GM10266 (cell line): ENCODE measurements at regions not wholly inside any gene's neighbourhood (a gene's known extent, or its start where the extent isn't known, plus 50 kb on each side); places are given as distances from the start of the nearest gene placed in this dataset.
"Not testable (repeated sequence)": the region's sequence is repeated elsewhere in the genome, so short reads cannot be mapped to it uniquely, and the experiment has no call there.

Source experiments
- DNase-seq: peaks from one replicate; pipeline ENCODE4 v3.0.0; 2012; ENCODE audit errors: extremely low spot score
- CTCF ChIP-seq: IDR thresholded peaks from 2 replicates; pipeline ENCODE4 v1.5.1; 2012; ENCODE audit warnings: mild to moderate bottlenecking, low read depth; ENCODE audit not compliant: control insufficient read depth, insufficient read depth; ENCODE audit errors: missing control alignments

GRCh38 chr22:22756109-22756508 lies 111.7 kb downstream of the GGTLC2 start:
- DNase-seq, result no peak
- no peak for TF ChIP-seq CTCF

DNA sequence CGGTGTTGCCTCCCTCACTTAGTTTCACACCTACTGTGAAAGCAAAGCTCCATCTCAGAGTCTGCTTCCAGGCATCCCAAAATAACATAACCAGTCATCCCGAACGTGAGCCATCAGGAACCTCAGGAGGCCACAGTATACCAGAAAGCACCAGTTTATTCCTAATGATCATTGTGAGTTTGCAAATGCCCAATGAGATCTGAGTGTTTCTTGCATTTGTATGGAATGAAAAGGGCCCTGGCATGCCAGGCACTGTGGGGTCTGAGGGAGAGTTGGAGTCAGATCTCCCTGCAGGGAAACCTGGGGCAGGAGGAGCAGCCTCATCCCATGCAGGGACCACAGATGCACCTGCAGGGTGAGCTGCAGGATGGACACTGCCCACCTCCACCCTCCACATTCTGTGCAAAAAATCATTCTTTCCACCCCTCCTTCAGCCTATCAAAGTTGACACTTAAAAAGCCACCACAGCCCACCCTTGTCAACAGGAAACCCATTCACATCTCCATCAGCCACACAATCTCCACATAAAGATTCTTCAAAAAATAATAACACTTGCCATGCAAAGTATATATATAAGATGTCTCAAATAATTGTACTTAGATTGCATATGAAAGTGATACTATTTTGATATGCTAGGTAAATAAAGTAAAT lies 112.3 kb downstream of the GGTLC2 start:
- DNase-seq, result not testable (repeated sequence)

DNA sequence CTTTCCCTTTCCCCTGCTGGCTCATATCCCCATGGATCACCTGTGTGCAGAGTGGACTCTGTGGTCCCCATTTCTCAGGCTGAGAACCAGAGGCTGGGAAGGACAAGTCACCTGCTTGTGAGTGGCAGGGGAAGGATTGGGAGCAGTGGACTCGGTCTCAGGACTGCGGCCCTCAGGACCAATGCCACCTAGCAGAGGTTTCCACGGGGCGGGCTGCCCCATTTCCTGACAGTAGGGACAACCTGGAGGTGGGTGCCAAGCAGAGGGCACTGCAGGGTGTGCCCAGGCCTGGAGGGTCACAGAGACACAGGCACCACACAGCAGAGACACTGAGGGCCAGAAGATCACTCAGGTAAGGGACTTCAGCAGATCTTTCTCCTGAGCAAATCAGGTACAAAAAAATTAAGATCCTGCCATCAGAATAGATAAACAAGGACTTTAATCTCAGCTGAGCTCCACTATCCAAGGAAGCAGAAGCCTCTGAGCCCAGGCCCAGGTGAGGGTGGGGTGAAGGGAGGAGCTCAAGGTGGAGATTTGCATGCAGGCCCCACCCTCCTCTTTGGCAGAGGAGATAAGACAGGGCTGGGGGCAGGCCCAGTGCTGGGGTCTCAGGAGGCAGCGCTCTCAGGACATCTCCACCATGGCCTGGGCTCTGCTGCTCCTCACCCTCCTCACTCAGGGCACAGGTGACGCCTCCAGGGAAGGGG lies 113.8 kb downstream of the GGTLC2 start:
- DNase-seq, result peak; percentile 29

DNA sequence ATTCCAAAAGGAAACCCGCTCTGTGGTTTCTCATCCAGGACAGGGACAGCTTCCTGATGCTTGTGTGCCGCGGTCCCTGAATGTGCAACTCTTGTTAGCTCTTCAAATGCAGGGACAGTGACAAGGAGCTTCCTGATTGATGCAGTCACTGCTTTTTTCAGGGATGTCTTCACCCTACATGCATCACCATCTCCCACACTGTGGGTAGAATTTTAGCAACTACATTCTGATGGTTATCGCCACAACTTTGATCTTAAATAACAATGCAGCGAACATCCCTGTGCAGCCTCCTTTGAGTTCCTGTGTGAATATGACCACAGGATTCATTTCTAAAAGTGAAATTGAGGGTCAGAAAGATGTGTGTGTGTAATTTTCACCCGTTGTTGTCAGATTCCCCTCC lies 115.0 kb downstream of the GGTLC2 start:
- no peak for DNase-seq
- TF ChIP-seq CTCF, result no peak

GRCh38 chr22:22759889-22760546 lies 115.6 kb downstream of the GGTLC2 start:
- DNase-seq, result no peak
- TF ChIP-seq CTCF, result no peak

- no peak for DNase-seq
- no peak for TF ChIP-seq CTCF
These were observed 117.2 kb downstream of the GGTLC2 start for GRCh38 chr22:22761606-22761962.

DNA sequence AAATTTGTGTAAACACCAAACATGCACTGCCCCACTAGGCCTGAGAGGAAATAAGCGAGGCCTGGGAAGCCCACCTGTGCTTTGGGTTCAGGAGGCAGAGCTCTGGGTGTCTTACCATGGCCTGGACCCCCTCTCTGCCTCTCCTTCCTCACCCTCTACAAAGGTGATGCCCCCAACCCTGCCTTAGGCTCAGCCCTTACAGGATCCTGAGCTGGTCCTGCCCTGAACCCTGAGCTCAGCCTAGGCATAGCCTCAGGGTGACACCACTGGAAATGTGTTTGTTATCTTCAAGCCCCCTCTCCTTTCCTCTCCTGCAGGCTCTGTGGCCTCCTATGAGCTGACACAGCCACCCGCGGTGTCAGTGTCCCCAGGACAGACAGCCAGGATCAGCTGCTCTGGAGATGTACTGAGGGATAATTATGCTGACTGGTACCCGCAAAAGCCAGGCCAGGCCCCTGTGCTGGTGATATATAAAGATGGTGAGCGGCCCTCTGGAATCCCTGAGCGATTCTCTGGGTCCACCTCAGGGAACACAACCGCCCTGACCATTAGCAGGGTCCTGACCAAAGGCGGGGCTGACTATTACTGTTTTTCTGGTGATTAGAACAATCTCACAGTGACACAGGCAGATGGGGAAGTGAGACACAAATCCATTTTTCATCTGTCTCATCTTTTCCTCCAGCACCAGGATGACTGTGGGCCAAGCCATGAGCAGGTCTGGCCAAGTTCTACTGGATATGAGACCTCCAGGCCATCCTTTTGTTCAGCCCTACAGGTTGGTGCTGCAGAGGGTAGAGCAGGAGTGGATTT lies 117.8 kb downstream of the GGTLC2 start:
- no peak for DNase-seq
- TF ChIP-seq CTCF, result no peak

- TF ChIP-seq CTCF, result no peak
- no peak for DNase-seq
These were observed 119.1 kb downstream of the GGTLC2 start for GRCh38 chr22:22763512-22763911.
